Stimulated activated CD4-positive, alpha-beta T cell treated with anti-CD3 and anti-CD28 coated beads, Interleukin-4, amount 100 ng/mL, for 48 hours (primary cell): ENCODE measurements at regions not wholly inside any gene's neighbourhood (a gene's known extent, or its start where the extent isn't known, plus 50 kb on each side); places are given as distances from the start of the nearest gene placed in this dataset.
"Not testable (repeated sequence)": the region's sequence is repeated elsewhere in the genome, so short reads cannot be mapped to it uniquely, and the experiment has no call there.

Source experiments
- DNase-seq, 2 donors: peaks; one replicate each; pipeline ENCODE4 v3.0.0-alpha.2; 2020; ENCODE audit warnings: low read depth in 2 of 2

GRCh38 chr12:25384038-25384892, 133.5 kb upstream of the KRAS start:
- no peak for DNase-seq

GRCh38 chr12:25382311-25383106, 131.8 kb upstream of the KRAS start:
- DNase-seq: no peak

- DNase-seq: peak in 1 of 2 donors; percentile 19
These were observed 126.9 kb upstream of the KRAS start for GRCh38 chr12:25377469-25378177.

- no peak for DNase-seq
These were observed 126.3 kb upstream of the KRAS start for GRCh38 chr12:25376985-25377384.

- DNase-seq: no peak
These were observed 125.7 kb upstream of the KRAS start for GRCh38 chr12:25376407-25376806.

GRCh38 chr12:25372969-25373817, 122.5 kb upstream of the KRAS start:
- DNase-seq: no peak

DNA sequence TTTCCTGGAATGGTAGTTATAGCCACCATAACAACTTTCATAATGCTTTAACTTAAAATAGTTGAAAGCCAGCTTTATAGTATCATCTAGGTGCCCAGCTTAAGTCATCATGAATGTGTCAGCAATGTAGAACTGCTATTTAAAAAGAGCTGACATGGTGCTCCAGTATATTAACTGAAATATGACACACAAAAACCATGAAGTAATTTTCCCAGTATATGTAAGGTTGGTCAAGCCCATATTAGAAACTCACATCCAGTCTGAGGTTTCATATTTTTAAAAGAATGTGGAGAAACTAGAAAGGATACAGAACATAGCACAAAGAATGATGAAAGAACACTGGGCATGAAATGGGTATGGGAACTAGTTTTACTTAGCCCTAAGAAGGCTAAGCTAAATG, 121.3 kb upstream of the KRAS start:
- DNase-seq: no peak

GRCh38 chr12:25368557-25368956, 117.8 kb upstream of the KRAS start:
- DNase-seq: no peak

DNA sequence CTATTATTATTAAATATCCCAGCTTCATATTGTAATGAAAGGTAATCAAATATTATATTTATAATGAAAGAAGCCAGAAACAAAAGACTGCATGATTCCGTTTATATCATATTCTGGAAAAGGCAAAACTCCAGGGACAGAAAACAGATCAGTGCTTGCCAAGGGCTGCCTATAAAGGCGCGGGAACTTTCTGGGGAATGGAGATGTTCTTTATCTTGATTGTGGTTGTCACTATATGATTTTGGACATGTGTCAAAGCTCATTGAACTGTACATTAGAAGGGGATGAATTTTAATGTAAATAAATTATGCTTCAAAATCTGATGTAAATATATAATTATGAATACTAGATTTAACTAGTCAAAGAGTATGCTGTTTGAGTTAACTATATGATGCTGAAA, 115.4 kb upstream of the KRAS start:
- DNase-seq: no peak

DNA sequence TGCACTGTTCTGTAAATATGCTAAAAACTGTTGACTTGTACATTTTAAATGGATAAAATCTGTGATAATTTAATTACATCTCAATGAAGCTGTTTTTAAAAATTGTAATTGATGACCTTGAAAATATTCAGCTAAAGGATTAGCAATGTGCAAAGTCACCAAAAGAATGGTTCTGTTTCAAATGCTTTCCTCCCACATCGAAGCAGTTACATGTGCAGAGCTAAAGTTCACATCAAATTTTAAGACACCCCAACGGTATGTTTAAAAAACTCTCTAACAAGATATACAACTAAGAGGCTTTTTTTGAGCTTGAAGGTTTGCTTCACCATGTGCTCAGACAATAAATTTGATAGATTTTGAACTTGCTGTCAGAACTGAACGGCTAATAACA, 114.6 kb upstream of the KRAS start:
- DNase-seq: no peak

DNA sequence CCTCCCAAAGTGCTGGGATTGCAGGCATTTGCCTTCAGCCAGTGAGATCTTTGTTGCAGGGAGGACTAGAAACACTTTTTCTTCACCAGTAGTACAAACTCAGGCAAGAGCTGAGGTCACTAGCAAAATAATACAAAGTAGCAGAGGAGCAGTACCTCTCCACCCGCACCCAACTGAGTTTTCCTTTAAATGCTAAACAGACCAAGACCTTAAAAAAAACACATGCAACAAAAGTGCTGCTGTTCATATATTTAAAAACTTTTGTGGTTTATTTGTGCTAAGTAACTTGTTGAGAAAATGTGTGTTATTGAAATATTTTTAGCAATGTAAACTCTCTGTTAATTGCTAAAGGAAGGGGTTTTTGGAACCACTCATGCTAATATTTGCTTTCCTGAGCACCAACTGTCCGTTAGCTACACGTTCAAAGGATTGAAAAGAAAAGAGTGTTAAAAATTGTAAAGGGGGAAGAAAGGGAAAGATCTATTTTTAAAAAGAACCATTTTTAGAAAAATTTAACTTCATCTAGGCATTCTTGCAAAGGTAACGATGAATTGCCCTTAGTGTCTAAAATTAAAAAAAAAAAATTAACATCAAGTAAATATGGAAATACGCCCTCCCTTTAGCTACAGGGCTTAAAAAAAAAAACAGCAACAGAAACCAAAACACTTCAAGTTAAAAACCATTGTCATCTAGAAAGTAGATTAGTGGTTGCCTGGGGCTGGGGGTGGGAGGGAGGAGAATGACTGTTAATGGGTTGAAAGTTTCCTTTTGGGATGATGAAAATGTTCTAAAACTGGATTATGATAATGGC, 114.0 kb upstream of the KRAS start:
- peak; percentile 43 to 49 for DNase-seq

- no peak for DNase-seq
These were observed 111.9 kb upstream of the KRAS start for GRCh38 chr12:25362646-25363045.

DNA sequence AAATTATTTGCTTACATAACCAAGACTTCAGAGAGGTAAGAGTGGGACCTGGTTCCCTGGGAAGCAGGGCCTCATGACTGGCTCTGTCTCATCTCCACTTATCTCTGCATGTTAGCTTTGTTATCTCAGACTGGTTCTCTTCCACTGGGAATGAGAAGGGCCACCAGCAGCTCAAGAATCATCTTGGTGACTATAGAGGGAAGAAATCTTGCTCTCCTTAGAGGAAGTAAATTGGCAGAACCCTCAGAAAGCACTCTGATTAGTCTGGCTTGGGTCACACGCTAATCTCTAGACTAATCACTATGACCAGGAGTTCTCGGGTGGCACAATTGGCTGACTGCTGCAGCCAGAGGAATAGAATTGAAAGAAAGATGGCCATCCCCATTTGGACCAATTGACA, 110.8 kb upstream of the KRAS start:
- DNase-seq: no peak

- DNase-seq: no peak
These were observed 106.9 kb upstream of the KRAS start for GRCh38 chr12:25357595-25357994.

GRCh38 chr12:25352942-25353341, 102.2 kb upstream of the KRAS start:
- DNase-seq: not testable (repeated sequence)

DNA sequence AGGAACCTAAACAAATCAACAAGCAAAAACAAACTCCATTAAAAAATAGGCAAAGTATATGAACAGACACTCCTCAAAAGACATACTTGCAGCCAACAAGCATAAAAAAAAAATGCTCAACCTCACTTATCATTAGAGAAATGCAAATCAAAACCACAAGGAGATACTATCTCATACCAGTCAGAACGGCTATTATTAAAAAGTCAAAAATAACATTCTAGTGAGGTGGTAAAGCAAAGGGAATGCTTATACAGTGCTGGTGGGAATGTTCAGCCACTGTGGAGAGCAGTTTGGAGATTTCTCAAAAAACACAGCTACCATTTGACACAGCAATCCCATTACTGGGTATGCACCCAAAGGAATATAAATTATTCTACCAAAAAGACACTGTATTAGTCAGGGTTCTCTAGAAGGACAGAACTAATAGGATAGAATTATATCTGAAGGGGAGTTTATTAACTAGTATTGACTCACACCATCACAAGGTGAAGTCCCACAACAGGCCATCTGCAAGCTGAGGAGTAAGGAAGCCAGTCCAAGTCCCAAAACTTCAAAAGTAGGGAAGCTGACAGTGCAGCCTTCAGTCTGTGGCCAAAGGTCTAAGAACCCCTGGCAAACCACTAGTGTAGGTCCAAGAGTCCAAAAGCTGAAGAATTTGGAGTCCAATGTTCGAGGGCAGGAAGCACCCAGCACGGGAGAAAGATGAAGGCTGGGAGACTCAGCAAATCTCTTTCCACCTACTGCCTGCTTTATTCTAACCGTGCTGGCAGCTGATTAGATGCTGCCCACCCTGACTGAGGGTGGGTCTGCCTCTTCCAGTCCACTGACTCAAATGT, 101.6 kb upstream of the KRAS start:
- no peak for DNase-seq

- DNase-seq: no peak
These were observed 97.8 kb upstream of the KRAS start for GRCh38 chr12:25348593-25348895.

DNA sequence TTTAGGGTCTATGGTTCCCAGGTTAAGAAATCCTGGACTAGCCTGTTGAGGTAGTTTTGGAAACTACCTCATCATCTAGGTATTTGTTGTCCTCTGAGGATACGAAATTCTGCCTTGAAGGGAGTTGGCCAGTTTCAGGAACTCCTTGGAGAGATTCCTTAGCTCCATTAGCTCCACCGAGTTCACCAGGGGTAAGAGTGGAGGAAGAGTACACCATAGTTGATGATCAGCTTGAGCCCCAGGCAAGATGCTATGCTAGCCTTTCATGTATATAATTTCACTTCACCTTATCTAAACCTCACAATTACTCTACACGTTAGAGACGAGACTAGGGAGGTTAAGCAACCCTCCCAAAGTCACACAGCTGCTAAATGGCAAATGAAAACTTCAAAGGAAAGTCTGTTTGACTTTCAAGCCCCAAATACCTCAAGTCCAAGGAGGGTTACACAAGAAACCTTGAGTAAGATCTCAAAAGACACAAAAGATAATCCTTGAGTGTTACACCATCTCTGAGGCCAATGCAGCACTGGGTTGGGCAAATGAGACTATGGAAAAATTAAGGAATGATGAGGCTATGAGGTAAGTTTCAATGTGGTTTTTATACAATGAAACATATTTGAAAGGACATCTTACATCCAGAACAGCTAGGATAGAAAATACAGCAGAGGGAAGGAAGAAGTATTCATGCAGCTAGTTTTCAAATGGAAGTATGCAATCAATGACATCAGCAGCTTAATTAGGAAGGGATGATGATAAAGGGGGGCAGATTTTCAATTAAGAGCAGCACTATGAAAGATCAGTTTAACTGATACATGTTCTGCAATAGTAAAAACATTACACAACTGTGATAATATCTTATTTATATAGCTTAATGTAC, 97.2 kb upstream of the KRAS start:
- DNase-seq: no peak

DNA sequence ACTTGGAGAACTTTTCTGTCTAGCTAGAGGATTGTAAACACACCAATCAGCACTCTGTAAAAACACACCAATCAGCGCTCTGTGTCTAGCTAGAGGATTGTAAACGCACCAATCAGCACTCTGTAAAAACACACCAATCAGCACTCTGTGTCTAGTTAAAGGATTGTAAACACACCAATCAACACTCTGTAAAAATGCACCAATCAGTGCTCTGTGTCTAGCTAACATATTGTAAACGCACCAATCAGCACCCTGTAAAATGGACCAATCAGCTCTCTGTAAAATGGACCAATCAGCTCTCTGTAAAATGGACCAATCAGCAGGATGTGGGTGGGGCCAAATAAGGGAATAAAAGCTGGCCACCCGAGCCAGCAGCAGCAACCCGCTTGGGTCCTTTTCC, 91.1 kb upstream of the KRAS start:
- not testable (repeated sequence) for DNase-seq
